ENCODE measurements at regions not wholly inside any gene's neighbourhood (a gene's known extent, or its start where the extent isn't known, plus 50 kb on each side); places are given as distances from the start of the nearest gene placed in this dataset.

GRCh38 chr2:52571380-52572347 lies 1195.9 kb upstream of the CHAC2 start:
- no peak for DNase-seq (ENCODE audit: low read depth)

- no peak for DNase-seq (ENCODE audit: low read depth)
Measured at GRCh38 chr2:52570716-52571115, 1196.9 kb upstream of the CHAC2 start.

GRCh38 chr2:52563151-52563550 lies 1204.5 kb upstream of the CHAC2 start:
- DNase-seq (ENCODE audit: low read depth) = no peak

- no peak for DNase-seq (ENCODE audit: low read depth)
Measured at GRCh38 chr2:52558265-52558664, 1209.3 kb upstream of the CHAC2 start.

- no peak for DNase-seq (ENCODE audit: low read depth)
Measured at GRCh38 chr2:52542297-52542696, 1225.3 kb upstream of the CHAC2 start.

GRCh38 chr2:52539026-52539970 lies 1228.3 kb upstream of the CHAC2 start:
- DNase-seq (ENCODE audit: low read depth) = no peak

- DNase-seq (ENCODE audit: low read depth) = no peak
Measured at GRCh38 chr2:52537588-52537987, 1230.0 kb upstream of the CHAC2 start.

- DNase-seq (ENCODE audit: low read depth) = no peak
Measured at GRCh38 chr2:52536929-52537460, 1230.6 kb upstream of the CHAC2 start.

GRCh38 chr2:52532956-52533355 lies 1234.6 kb upstream of the CHAC2 start:
- DNase-seq (ENCODE audit: low read depth) = no peak

GRCh38 chr2:52526735-52527134 lies 1240.9 kb upstream of the CHAC2 start:
- DNase-seq (ENCODE audit: low read depth) = no peak

GRCh38 chr2:52520644-52521043 lies 1247.0 kb upstream of the CHAC2 start:
- DNase-seq (ENCODE audit: low read depth) = no peak

GRCh38 chr2:52518678-52519077 lies 1248.9 kb upstream of the CHAC2 start:
- no peak for DNase-seq (ENCODE audit: low read depth)

- no peak for DNase-seq (ENCODE audit: low read depth)
Measured at GRCh38 chr2:52512760-52513159, 1254.8 kb upstream of the CHAC2 start.

GRCh38 chr2:52510432-52510831 lies 1257.2 kb upstream of the CHAC2 start:
- peak; percentile 3 for DNase-seq (ENCODE audit: low read depth)

GRCh38 chr2:52502476-52502860 lies 1265.1 kb upstream of the CHAC2 start:
- DNase-seq (ENCODE audit: low read depth) = no peak

GRCh38 chr2:52501715-52502475 lies 1265.7 kb upstream of the CHAC2 start:
- peak; percentile 2 for DNase-seq (ENCODE audit: low read depth)

GRCh38 chr2:52500561-52500960 lies 1267.0 kb upstream of the CHAC2 start:
- no peak for DNase-seq (ENCODE audit: low read depth)

- no peak for DNase-seq (ENCODE audit: low read depth)
Measured at GRCh38 chr2:52498077-52498750, 1269.4 kb upstream of the CHAC2 start.

- no peak for DNase-seq (ENCODE audit: low read depth)
Measured at GRCh38 chr2:52495816-52496215, 1271.8 kb upstream of the CHAC2 start.

- no peak for DNase-seq (ENCODE audit: low read depth)
Measured at GRCh38 chr2:52477166-52477565, 1290.4 kb upstream of the CHAC2 start.

- DNase-seq (ENCODE audit: low read depth) = no peak
Measured at GRCh38 chr2:52475590-52475989, 1292.0 kb upstream of the CHAC2 start.
